ENCODE measurements at regions not wholly inside any gene's neighbourhood (a gene's known extent, or its start where the extent isn't known, plus 50 kb on each side); places are given as distances from the start of the nearest gene placed in this dataset.
A peak's percentile ranks its signal among the peaks of the same experiment; 100 is the strongest.
"Not testable (repeated sequence)": the region's sequence is repeated elsewhere in the genome, so short reads cannot be mapped to it uniquely, and the experiment has no call there.

DNA sequence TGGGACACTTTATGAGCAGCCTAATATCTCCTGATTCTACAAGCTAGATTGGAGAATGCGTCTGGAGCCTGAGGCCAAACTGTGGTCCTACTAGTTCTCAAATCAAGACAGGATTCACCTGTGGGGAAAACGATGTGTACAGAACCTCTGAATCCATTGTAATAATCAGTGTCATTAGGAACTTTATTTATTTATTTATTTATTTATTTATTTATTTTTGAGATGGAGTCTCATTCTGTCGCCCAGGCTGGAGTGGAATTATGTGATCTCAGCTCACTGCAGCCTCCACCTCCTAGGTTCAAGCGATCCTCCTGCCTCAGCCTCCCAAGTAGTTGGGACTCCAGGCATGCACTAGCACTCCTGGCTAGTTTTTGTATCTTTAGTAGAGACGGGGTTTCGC, 52.6 kb upstream of the KIF26B start:
- DNase-seq (ENCODE audit: low spot score), result not testable (repeated sequence)

DNA sequence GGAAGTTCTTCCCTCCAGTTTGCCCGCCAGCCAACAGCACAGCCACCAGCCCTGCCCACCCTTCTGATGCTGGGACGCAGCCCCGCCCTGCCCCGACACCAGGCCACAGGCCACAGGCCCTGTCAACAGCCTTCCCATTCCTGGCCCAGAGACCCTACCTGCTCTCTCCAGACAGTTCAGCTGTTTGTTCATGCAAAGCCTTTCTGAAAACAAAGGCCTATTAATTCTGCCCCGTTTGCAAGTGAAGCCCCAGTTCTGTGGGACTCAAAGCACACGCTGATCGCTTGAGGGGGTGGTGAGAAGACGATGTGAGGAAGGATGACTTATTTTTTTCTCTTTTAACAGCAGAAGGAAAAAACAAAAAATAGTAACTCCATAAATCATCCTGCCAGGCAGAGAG, 55.4 kb upstream of the KIF26B start:
- DNase-seq (ENCODE audit: low spot score), result peak; percentile 48

DNA sequence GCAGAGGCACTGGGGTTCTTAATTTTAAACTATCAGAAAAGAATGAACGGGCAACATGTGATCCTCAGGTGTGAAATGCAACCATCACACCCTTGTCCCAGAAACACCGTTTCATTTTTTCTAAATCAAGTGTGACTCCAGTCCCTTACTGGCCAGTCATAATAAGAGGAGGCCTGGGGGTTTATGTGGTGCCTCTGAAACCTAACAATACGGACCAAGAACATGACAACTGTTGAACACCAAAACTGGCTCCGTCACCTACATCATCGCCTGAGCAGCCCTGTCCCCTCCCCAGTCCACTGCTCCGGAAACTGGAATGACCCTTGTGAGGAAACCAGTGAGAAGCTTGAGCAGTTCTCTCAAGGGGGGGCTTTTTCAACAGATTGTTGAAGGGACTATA, 55.9 kb upstream of the KIF26B start:
- DNase-seq (ENCODE audit: low spot score), result no peak

- peak; percentile 71 for DNase-seq (ENCODE audit: low spot score)
Observed at GRCh38 chr1:245096311-245097066, 58.3 kb upstream of the KIF26B start.

DNA sequence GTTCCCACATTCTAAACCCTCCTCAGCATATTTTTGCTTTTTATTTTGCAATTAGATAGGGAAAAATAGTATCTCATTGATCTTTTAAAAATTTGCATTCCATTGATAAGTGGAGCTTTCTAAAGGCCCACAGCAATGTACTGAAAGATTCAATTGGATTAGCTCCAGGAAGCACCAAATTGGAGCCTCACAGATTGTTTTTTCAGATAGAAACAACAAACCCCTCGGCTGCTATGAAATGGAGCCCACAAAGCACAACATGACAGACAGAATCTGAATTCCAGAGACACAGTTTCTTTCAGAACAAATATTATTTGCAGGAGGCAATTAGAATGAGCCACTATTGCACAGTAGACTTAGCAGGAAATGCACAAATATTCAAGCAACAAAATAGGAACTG, 58.9 kb upstream of the KIF26B start:
- DNase-seq (ENCODE audit: low spot score), result no peak

DNA sequence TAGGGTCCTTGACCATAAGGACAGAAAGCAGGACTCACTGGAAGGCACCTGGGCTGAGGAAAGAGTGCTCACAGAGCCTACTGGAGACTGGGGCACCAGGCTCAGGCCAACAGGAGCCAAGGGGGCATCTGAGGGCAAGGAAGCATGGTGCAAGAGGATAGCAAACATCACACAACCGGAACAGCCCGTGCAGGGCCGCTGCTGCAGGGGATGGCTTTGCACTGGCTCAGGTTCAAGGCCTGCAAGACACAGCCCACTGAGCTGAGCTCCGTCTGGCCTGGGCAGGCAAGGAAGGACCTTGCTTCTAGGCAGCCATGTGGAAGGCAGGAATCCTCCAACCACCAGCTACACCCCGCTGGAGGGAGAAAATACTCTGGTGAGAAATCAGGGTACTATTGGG, 59.8 kb upstream of the KIF26B start:
- DNase-seq (ENCODE audit: low spot score), result no peak

DNA sequence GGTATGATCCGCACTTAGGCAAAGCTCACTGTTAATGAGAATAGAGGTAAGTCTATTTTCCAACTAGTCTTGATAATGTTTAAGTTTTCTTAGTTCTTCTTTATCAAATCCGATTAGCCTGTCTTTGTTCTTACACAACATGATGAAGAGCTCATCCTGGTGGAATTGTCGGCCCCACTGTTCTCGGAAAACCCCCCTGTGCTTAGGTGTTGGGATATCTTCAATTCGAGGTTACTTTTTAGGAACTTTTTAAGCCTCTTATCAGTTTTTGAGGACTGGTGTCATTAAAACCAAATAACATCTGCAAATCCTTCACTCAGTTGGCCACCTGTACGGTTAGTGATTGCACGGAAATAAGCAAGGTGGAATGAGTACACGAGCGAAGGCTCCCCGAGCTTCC, 60.7 kb upstream of the KIF26B start:
- no peak for DNase-seq (ENCODE audit: low spot score)

GRCh38 chr1:245092638-245092976, 62.2 kb upstream of the KIF26B start:
- no peak for DNase-seq (ENCODE audit: low spot score)

DNA sequence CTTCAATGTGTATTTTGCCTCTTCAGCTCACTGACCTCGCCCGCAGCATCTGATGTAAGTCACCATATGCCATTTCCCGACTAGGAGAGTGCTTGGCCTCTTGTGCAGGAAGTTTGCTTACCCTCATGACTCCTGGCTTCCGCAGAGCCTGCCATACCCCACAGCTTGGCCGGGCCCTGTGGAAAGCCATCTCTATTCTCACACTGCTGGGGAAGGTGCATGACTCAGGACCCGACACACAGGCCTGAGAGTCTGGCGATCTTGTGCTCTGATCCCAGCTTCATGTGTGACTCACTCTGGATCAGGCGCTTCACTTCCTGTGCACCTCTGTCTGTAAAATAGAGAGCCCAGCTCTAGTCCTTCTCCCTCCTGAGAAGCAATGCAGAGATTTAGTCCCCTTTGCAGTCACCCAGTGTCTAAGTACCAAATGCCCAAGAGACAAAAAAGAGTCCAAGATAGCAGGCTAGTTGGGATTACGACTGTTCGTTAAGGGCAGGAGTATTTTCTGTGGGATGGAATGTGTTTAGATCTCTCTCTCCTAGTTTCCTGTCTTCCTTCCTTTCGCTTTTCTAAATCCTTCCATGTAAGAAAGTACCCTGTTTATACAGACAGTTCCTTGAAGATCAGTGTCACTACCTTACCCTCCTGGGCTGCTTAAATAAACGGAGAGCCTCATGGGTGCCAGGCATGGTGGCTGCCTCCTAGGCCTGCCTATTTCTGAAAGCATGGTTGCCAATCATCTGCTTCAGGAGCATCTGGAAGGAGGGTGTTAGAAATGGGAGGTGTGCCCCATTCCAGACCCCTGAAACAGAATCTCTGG, 62.8 kb upstream of the KIF26B start:
- DNase-seq (ENCODE audit: low spot score), result no peak

DNA sequence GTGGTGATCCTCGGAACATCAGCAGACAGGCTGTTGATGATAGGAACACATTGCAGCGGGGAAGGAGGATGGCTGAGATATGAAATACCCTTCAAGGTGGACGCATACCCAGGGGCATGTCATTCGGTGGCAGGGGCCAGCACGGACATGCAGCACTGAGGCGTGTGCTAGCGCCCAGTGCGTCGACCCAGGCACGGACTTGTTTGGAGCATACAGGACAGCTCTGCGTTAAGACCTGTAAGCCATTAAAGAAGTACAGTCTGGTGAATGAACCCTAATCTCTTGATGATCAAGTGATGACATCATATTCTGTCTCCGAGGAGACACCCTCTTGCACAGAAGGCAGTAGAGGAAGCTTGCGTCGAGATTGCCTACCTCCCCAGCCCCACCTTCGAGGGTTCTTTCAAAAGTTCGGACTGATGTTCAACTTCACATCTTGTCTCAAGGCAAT, 63.6 kb upstream of the KIF26B start:
- DNase-seq (ENCODE audit: low spot score), result no peak

GRCh38 chr1:245090491-245091090, 64.2 kb upstream of the KIF26B start:
- DNase-seq (ENCODE audit: low spot score), result no peak

DNA sequence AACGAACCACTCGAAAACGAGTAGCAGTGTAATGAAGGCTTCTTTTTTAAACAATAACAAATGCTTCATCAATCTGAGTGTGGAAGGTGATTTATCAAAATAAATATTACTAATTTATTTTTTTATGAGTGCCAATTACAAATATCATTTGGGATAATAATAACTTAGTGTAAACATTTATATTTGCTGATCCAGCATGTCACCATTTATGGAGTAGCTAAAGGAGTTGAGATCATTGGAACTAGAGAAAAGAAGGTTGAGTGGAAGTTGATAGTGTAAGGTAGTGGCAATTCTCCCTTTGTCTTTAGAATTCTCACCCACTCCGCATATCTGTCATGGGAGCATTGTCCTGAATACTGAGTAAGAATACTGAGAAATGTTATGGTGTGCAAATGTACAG, 67.1 kb upstream of the KIF26B start:
- no peak for DNase-seq (ENCODE audit: low spot score)

GRCh38 chr1:245086389-245086969, 68.3 kb upstream of the KIF26B start:
- DNase-seq (ENCODE audit: low spot score), result no peak

- no peak for DNase-seq (ENCODE audit: low spot score)
Observed at GRCh38 chr1:245085508-245086095, 69.2 kb upstream of the KIF26B start.

GRCh38 chr1:245084551-245084950, 70.2 kb upstream of the KIF26B start:
- no peak for DNase-seq (ENCODE audit: low spot score)

DNA sequence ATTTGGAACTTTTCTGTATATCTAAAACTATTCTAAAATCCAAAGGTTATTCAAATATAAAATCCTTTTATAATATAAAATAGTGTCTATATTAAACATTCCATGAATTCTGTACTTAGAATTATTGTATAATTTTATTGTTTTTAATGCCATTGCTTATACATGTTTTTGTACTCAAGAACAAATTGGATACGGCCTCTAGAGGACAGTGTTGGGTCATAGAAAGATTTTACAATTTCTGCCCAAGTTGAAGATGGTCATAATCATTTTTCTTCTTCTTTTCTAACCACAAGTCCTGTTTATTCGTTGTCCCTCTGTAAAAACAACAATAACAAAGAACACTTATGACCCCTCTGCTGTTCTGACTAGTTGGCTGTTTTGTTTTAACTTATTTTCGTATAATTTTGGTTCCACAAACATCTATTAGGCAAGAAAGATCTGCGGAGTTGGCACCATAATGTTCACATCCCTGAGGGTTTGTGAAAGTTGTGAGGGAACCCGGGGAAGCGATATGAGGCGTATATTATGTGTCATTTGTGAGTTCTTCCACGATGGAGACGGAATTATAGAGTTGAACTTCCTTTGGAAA, 75.7 kb upstream of the KIF26B start:
- peak; percentile 33 for DNase-seq (ENCODE audit: low spot score)

DNA sequence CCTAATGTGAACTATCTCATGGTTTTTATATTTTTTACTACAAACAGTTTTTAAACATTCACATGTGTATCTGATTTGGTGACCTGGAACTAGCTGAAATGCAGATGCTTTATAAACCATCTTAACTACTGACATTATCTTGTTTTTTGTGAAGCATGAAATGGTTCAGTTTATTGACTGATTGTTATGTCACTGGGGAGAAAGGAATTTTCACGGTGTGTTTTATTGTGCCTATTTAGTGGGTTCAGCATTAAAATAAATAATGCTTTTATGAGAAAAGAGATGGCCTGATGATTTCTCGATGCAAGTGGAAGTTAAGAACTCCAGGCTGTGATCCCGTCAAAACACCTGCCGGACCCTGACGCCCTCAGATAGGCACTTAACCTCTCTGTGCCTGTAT, 79.9 kb upstream of the KIF26B start:
- DNase-seq (ENCODE audit: low spot score), result no peak

- DNase-seq (ENCODE audit: low spot score), result no peak
Observed at GRCh38 chr1:245074232-245074747, 80.5 kb upstream of the KIF26B start.

GRCh38 chr1:245070836-245071615, 83.8 kb upstream of the KIF26B start:
- DNase-seq (ENCODE audit: low spot score), result no peak

GRCh38 chr1:245067257-245067656, 87.5 kb upstream of the KIF26B start:
- no peak for DNase-seq (ENCODE audit: low spot score)

- DNase-seq (ENCODE audit: low spot score), result no peak
Observed at GRCh38 chr1:245062741-245063305, 92.0 kb upstream of the KIF26B start.

All from Ammon's horn (tissue), 1 donor.